ENCODE measurements at regions not wholly inside any gene's neighbourhood (a gene's known extent, or its start where the extent isn't known, plus 50 kb on each side); places are given as distances from the start of the nearest gene placed in this dataset.
"Not testable (repeated sequence)": the region's sequence is repeated elsewhere in the genome, so short reads cannot be mapped to it uniquely, and the experiment has no call there.

DNA sequence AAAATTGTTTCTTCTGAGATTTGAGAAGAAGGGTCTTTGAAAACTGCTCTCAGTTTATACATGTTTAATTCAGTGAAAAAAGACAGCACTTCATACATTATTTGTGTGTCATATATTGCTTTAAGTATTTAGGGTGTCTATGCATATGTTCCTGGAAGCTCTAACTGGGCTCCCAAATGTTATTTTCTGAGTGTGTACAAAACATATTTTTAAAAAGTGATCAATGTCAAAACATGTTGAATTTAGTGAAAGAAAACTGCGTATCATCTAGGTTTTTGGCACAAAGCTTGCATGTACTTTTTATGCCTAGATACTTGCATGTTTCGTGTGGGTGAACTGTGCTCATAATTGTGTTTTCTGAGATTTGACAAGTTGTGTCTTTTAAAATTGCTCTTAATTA, 81.6 kb downstream of the ASCL4 start:
- in situ Hi-C loops (cut with MboI; ENCODE audit: low pct_unique_long_range_greater_than_20kb, low sequenced_read_pairs, unreplicated experiment), result no loop called here
- TF ChIP-seq, protein P1, sequence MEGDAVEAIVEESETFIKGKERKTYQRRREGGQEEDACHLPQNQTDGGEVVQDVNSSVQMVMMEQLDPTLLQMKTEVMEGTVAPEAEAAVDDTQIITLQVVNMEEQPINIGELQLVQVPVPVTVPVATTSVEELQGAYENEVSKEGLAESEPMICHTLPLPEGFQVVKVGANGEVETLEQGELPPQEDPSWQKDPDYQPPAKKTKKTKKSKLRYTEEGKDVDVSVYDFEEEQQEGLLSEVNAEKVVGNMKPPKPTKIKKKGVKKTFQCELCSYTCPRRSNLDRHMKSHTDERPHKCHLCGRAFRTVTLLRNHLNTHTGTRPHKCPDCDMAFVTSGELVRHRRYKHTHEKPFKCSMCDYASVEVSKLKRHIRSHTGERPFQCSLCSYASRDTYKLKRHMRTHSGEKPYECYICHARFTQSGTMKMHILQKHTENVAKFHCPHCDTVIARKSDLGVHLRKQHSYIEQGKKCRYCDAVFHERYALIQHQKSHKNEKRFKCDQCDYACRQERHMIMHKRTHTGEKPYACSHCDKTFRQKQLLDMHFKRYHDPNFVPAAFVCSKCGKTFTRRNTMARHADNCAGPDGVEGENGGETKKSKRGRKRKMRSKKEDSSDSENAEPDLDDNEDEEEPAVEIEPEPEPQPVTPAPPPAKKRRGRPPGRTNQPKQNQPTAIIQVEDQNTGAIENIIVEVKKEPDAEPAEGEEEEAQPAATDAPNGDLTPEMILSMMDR (IDR thresholded peaks at IDR 0.05; ENCODE audit: extremely low read depth, insufficient read depth, missing control alignments), result no peak
- DNase-seq (ENCODE audit: low spot score), result no peak

DNA sequence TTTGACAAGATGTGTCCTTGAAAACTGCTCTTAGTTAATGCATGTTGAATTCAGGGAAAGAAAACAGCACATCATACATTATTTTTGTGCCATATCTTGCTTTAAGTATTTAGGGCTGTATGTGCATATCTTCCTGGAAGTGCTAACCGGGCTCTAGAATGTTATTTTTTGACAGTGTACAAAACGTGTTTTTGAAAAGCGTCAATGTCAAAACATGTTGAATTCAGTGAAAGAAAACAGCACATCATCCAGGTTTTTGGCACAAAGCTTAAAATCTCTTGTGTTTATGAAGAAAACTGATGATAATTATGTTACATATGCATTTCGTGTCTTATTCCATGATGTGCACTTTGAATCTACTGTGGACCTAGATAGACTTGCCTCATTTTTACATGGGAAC, 82.7 kb downstream of the ASCL4 start:
- no peak for DNase-seq (ENCODE audit: low spot score)
- TF ChIP-seq, protein P1 (IDR thresholded peaks at IDR 0.05; ENCODE audit: extremely low read depth, insufficient read depth, missing control alignments), result no peak
- in situ Hi-C loops (cut with MboI; ENCODE audit: low pct_unique_long_range_greater_than_20kb, low sequenced_read_pairs, unreplicated experiment), result no loop called here

GRCh38 chr12:107859367-107859766, 84.9 kb downstream of the ASCL4 start:
- TF ChIP-seq, protein P1 (IDR thresholded peaks at IDR 0.05; ENCODE audit: extremely low read depth, insufficient read depth, missing control alignments), result no peak
- no peak for DNase-seq (ENCODE audit: low spot score)
- in situ Hi-C loops (cut with MboI; ENCODE audit: low pct_unique_long_range_greater_than_20kb, low sequenced_read_pairs, unreplicated experiment), result no loop called here

DNA sequence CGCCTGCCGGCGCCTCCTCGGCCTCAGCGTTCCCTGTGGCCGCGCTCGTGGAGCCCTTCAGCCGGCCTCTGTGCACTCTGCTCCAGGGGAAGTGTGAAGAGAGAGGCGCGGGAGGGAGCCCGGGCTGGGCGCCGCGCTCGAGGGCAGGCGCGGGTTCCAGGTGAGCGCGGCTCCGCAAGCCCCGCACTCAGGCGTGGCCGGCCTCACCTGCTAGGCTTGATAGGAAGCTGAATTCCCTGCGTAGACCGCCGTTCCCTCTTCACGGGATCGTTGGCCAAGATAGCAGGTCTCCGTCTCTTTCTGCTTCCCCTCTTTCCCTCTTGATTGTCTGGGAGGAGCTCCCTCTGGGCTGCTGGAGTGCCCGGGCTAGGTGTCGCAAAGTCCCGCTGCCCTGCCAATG, 89.7 kb downstream of the ASCL4 start:
- DNase-seq (ENCODE audit: low spot score), result no peak
- TF ChIP-seq, protein P1 (IDR thresholded peaks at IDR 0.05; ENCODE audit: extremely low read depth, insufficient read depth, missing control alignments), result no peak
- in situ Hi-C loops (cut with MboI; ENCODE audit: low pct_unique_long_range_greater_than_20kb, low sequenced_read_pairs, unreplicated experiment), result no loop called here

DNA sequence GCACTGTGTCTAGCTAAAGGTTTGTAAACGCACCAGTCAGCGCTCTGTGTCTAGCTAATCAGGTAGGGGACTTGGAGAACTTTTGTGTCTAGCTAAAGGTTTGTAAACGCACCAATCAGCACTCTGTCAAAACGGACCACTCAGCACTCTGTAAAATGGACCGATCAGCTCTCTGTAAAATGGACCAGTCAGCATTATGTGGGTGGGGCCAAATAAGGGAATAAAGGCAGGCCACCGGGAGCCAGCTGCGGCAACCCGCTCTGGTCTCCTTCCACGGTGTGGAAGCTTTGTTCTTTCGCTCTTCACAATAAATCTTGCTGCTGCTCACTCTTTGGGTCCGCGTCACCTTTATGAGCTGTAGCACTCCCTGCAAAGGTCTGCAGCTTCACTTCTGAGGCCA, 90.2 kb downstream of the ASCL4 start:
- DNase-seq (ENCODE audit: low spot score); in situ Hi-C loops (cut with MboI; ENCODE audit: low pct_unique_long_range_greater_than_20kb, low sequenced_read_pairs, unreplicated experiment): not testable (repeated sequence)

- DNase-seq (ENCODE audit: low spot score), result no peak
- in situ Hi-C loops (cut with MboI; ENCODE audit: low pct_unique_long_range_greater_than_20kb, low sequenced_read_pairs, unreplicated experiment), result no loop called here
- TF ChIP-seq, protein P1 (IDR thresholded peaks at IDR 0.05; ENCODE audit: extremely low read depth, insufficient read depth, missing control alignments), result peak; percentile 27
These were observed 98.7 kb downstream of the ASCL4 start for GRCh38 chr12:107873223-107873622.

GRCh38 chr12:107875786-107876185, 101.3 kb downstream of the ASCL4 start:
- TF ChIP-seq, protein P1 (IDR thresholded peaks at IDR 0.05; ENCODE audit: extremely low read depth, insufficient read depth, missing control alignments), result no peak
- DNase-seq (ENCODE audit: low spot score), result no peak
- in situ Hi-C loops (cut with MboI; ENCODE audit: low pct_unique_long_range_greater_than_20kb, low sequenced_read_pairs, unreplicated experiment), result no loop called here
